GM21786 (cell line): ENCODE measurements at regions not wholly inside any gene's neighbourhood (a gene's known extent, or its start where the extent isn't known, plus 50 kb on each side); places are given as distances from the start of the nearest gene placed in this dataset.
A peak's percentile ranks its signal among the peaks of the same experiment; 100 is the strongest.

Experiments
- ATAC-seq: cut with Tn5 transposase; IDR thresholded peaks from one replicate; pipeline ENCODE4 v1.9.1; 2021; ENCODE audit not compliant: unreplicated experiment

- ATAC-seq, result no peak
These were observed 118.3 kb downstream of the GYPC start for GRCh38 chr2:126774290-126774689.

GRCh38 chr2:126774761-126775160, 118.8 kb downstream of the GYPC start:
- no peak for ATAC-seq

- ATAC-seq, result no peak
These were observed 119.5 kb downstream of the GYPC start for GRCh38 chr2:126775300-126775985.

- no peak for ATAC-seq
These were observed 120.3 kb downstream of the GYPC start for GRCh38 chr2:126776255-126776654.

- peak; percentile 78 for ATAC-seq
These were observed 121.0 kb downstream of the GYPC start for GRCh38 chr2:126776692-126777619.

- ATAC-seq, result no peak
These were observed 121.1 kb upstream of the TEX51 start for GRCh38 chr2:126777620-126777978.

GRCh38 chr2:126778561-126779501, 119.9 kb upstream of the TEX51 start:
- ATAC-seq, result no peak

- no peak for ATAC-seq
These were observed 117.5 kb upstream of the TEX51 start for GRCh38 chr2:126781206-126781605.

- no peak for ATAC-seq
These were observed 116.9 kb upstream of the TEX51 start for GRCh38 chr2:126781806-126782205.

- no peak for ATAC-seq
These were observed 116.0 kb upstream of the TEX51 start for GRCh38 chr2:126782648-126783047.

- no peak for ATAC-seq
These were observed 115.3 kb upstream of the TEX51 start for GRCh38 chr2:126783341-126783740.

GRCh38 chr2:126784045-126784444, 114.6 kb upstream of the TEX51 start:
- ATAC-seq, result no peak

GRCh38 chr2:126784621-126785020, 114.1 kb upstream of the TEX51 start:
- ATAC-seq, result no peak

- no peak for ATAC-seq
These were observed 113.5 kb upstream of the TEX51 start for GRCh38 chr2:126785236-126785635.

GRCh38 chr2:126785862-126786261, 112.8 kb upstream of the TEX51 start:
- no peak for ATAC-seq

- no peak for ATAC-seq
These were observed 111.9 kb upstream of the TEX51 start for GRCh38 chr2:126786765-126787164.

GRCh38 chr2:126787289-126787688, 111.4 kb upstream of the TEX51 start:
- ATAC-seq, result no peak

- ATAC-seq, result no peak
These were observed 110.6 kb upstream of the TEX51 start for GRCh38 chr2:126788113-126788512.

GRCh38 chr2:126788652-126789051, 110.0 kb upstream of the TEX51 start:
- no peak for ATAC-seq

GRCh38 chr2:126790987-126791780, 107.5 kb upstream of the TEX51 start:
- ATAC-seq, result no peak
